Activated CD8-positive, alpha-beta T cell treated with anti-CD3 and anti-CD28 coated beads for 36 hours (primary cell): ENCODE measurements at regions not wholly inside any gene's neighbourhood (a gene's known extent, or its start where the extent isn't known, plus 50 kb on each side); places are given as distances from the start of the nearest gene placed in this dataset.

Source experiments
- ATAC-seq: fragments of 200-7000 bp; cut with Tn5 transposase; one replicate; pipeline ENCODE4 v1.10.0; 2021; ENCODE audit warnings: mild to moderate bottlenecking, moderate library complexity
- CTCF ChIA-PET: fragments of 350-600 bp; sonication (Branson Sonifier 250); formaldehyde crosslinking; loops from one replicate; lab custom pipeline; 2021; ENCODE audit warnings: antibody characterized with exemption; lab: Charles Lee
- POLR2A ChIA-PET: fragments of 350-600 bp; sonication (Branson Sonifier 250); formaldehyde crosslinking; loops from one replicate; lab custom pipeline; 2021; ENCODE audit warnings: antibody characterized with exemption; lab: Charles Lee
- DNase-seq: peaks from one replicate; pipeline ENCODE4 v3.0.0-alpha.2; 2020
- H3K27ac Mint-ChIP-seq: one replicate; pipeline ENCODE4 v1.8.0; 2021; ENCODE audit warnings: mild to moderate bottlenecking, mixed read lengths
- H3K27me3 Mint-ChIP-seq: one replicate; pipeline ENCODE4 v1.8.0; 2021; ENCODE audit warnings: mixed read lengths
- H3K36me3 Mint-ChIP-seq: one replicate; pipeline ENCODE4 v1.8.0; 2021; ENCODE audit warnings: low read depth, mixed read lengths
- H3K4me1 Mint-ChIP-seq: one replicate; pipeline ENCODE4 v1.8.0; 2021; ENCODE audit warnings: low read depth, mixed read lengths
- H3K4me3 Mint-ChIP-seq: one replicate; pipeline ENCODE4 v1.8.0; 2021; ENCODE audit warnings: mild to moderate bottlenecking, moderate library complexity, mixed read lengths
- H3K9me3 Mint-ChIP-seq: one replicate; pipeline ENCODE4 v1.8.0; 2021; ENCODE audit warnings: mixed read lengths
- CTCF ChIP-seq: fragments of 200-600 bp; IDR thresholded peaks from one replicate; pipeline ENCODE4 v1.8.0; 2022; ENCODE audit warnings: antibody characterized with exemption, mild to moderate bottlenecking
- intact Hi-C: fragments of 100-400 bp; cut with micrococcal nuclease; formaldehyde crosslinking; loops from one replicate; pipeline ENCODE4 v1.10.0; 2022

- TF ChIP-seq CTCF: no peak
- H3K27ac Mint-ChIP-seq: no peak overlapping the region
- DNase-seq: no peak
- no peaks in the 10 kb centered on the region for H3K9me3 Mint-ChIP-seq
- no peaks in the 10 kb centered on the region for H3K27me3 Mint-ChIP-seq
- H3K4me3 Mint-ChIP-seq: no peak overlapping the region
- no peak for ATAC-seq
- H3K4me1 Mint-ChIP-seq: no peaks in the 10 kb centered on the region
- POLR2A ChIA-PET: interaction anchor here (0.7 to 1.5 kb wide), 2 partner anchors 8 to 147 kb away, joined by 3 to 4 read pairs; no protein-coding TSS in a partner anchor
- intact Hi-C loops: no loop called here
- H3K36me3 Mint-ChIP-seq: no peaks in the 10 kb centered on the region
- CTCF ChIA-PET: no interaction called here
Observed at GRCh38 chr15:70160267-70160666, 62.5 kb upstream of the TLE3 start.

GRCh38 chr15:70159713-70160009, 61.9 kb upstream of the TLE3 start:
- H3K4me3 Mint-ChIP-seq: no peak overlapping the region
- H3K4me1 Mint-ChIP-seq: no peaks in the 10 kb centered on the region
- CTCF ChIA-PET: no interaction called here
- H3K36me3 Mint-ChIP-seq: no peaks in the 10 kb centered on the region
- H3K27me3 Mint-ChIP-seq: no peaks in the 10 kb centered on the region
- ATAC-seq (no peak), DNase-seq (no peak)
- TF ChIP-seq CTCF: no peak
- no peak overlapping the region for H3K27ac Mint-ChIP-seq
- POLR2A ChIA-PET: interaction anchor here (0.7 kb wide), 1 partner anchor 148 kb away, joined by 3 read pairs; no protein-coding TSS in a partner anchor
- intact Hi-C loops: no loop called here
- no peaks in the 10 kb centered on the region for H3K9me3 Mint-ChIP-seq

GRCh38 chr15:70159001-70159712, 61.4 kb upstream of the TLE3 start:
- no peaks in the 10 kb centered on the region for H3K9me3 Mint-ChIP-seq
- TF ChIP-seq CTCF: no peak
- intact Hi-C loops: no loop called here
- ATAC-seq (no peak), DNase-seq (no peak)
- ChIA-PET CTCF (no interaction called here), POLR2A (no interaction called here)
- H3K4me1 Mint-ChIP-seq: no peaks in the 10 kb centered on the region
- no peak overlapping the region for H3K27ac Mint-ChIP-seq
- H3K4me3 Mint-ChIP-seq: no peak overlapping the region
- no peaks in the 10 kb centered on the region for H3K36me3 Mint-ChIP-seq
- H3K27me3 Mint-ChIP-seq: no peaks in the 10 kb centered on the region

GRCh38 chr15:70158309-70159000, 60.7 kb upstream of the TLE3 start:
- Mint-ChIP-seq H3K9me3 (no peaks in the 10 kb centered on the region), H3K4me1 (no peaks in the 10 kb centered on the region), H3K27me3 (no peaks in the 10 kb centered on the region), H3K4me3 (no peak overlapping the region), H3K27ac (no peak overlapping the region), H3K36me3 (no peaks in the 10 kb centered on the region)
- ATAC-seq (no peak), DNase-seq (no peak)
- CTCF ChIA-PET: no interaction called here
- POLR2A ChIA-PET: no interaction called here
- no peak for TF ChIP-seq CTCF
- intact Hi-C loops: no loop called here

GRCh38 chr15:70156671-70157271, 59.1 kb upstream of the TLE3 start:
- TF ChIP-seq CTCF: no peak
- H3K4me3 Mint-ChIP-seq: no peak overlapping the region
- no peak for DNase-seq
- intact Hi-C loops: no loop called here
- H3K4me1 Mint-ChIP-seq: no peaks in the 10 kb centered on the region
- H3K9me3 Mint-ChIP-seq: no peaks in the 10 kb centered on the region
- ChIA-PET POLR2A (no interaction called here), CTCF (interaction anchor here (1.0 kb wide), 1 partner anchor 15 kb away, joined by 3 read pairs; no protein-coding TSS in a partner anchor)
- no peaks in the 10 kb centered on the region for H3K36me3 Mint-ChIP-seq
- no peak overlapping the region for H3K27ac Mint-ChIP-seq
- no peaks in the 10 kb centered on the region for H3K27me3 Mint-ChIP-seq
- ATAC-seq: no peak
